GM23338 (cell line): ENCODE measurements at regions not wholly inside any gene's neighbourhood (a gene's known extent, or its start where the extent isn't known, plus 50 kb on each side); places are given as distances from the start of the nearest gene placed in this dataset.

Experiments
- ATAC-seq: fragments of 200-7000 bp; cut with Tn5 transposase; 3 replicates; pipeline ENCODE4 v1.9.1; 2020
- DNase-seq: peaks from one replicate; pipeline ENCODE4 v3.0.0-alpha.2; 2015; ENCODE audit warnings: low spot score
- H2AFZ ChIP-seq: fragments of 200-600 bp; sonication (generic); 2 replicates; pipeline ENCODE4 v1.8.0; 2016; ENCODE audit warnings: antibody characterized with exemption, mild to moderate bottlenecking, moderate library complexity
- H3F3A ChIP-seq: fragments of 200-600 bp; sonication (generic); replicated peaks from 2 replicates; pipeline ENCODE4 v1.8.0; 2017; ENCODE audit warnings: antibody characterized with exemption, mixed run types, low read depth
- H3K27ac ChIP-seq: fragments of 200-600 bp; sonication (generic); 2 replicates; pipeline ENCODE4 v1.6.1; 2016; ENCODE audit warnings: low read depth
- H3K27me3 ChIP-seq: fragments of 200-600 bp; sonication (generic); 2 replicates; pipeline ENCODE4 v1.8.0; 2016; ENCODE audit warnings: mild to moderate bottlenecking, mixed run types, moderate library complexity; ENCODE audit not compliant: insufficient read depth
- H3K36me3 ChIP-seq: fragments of 200-600 bp; sonication (generic); 2 replicates; pipeline ENCODE4 v1.8.0; 2016; ENCODE audit warnings: mild to moderate bottlenecking; ENCODE audit not compliant: insufficient read depth
- H3K4me1 ChIP-seq: fragments of 200-600 bp; sonication (generic); 2 replicates; pipeline ENCODE4 v1.8.0; 2016; ENCODE audit warnings: mild to moderate bottlenecking, moderate library complexity; ENCODE audit not compliant: insufficient read depth
- H3K4me2 ChIP-seq: fragments of 200-600 bp; sonication (generic); 2 replicates; pipeline ENCODE4 v1.7.1; 2017; ENCODE audit warnings: mixed run types
- H3K4me3 ChIP-seq: fragments of 200-600 bp; sonication (generic); 2 replicates; pipeline ENCODE4 v1.6.1; 2016; ENCODE audit warnings: mixed run types
- H3K79me2 ChIP-seq: fragments of 200-600 bp; sonication (generic); replicated peaks from 2 replicates; pipeline ENCODE4 v1.8.0; 2017; ENCODE audit warnings: mild to moderate bottlenecking; ENCODE audit not compliant: insufficient read depth
- H3K9me2 ChIP-seq: fragments of 200-600 bp; sonication (generic); 2 replicates; pipeline ENCODE4 v1.8.0; 2017; ENCODE audit not compliant: insufficient read depth
- H4K20me1 ChIP-seq: fragments of 200-600 bp; sonication (generic); replicated peaks from 2 replicates; pipeline ENCODE4 v1.8.0; 2017; ENCODE audit warnings: mild to moderate bottlenecking; ENCODE audit not compliant: insufficient read depth
- H3K27ac Mint-ChIP-seq: 2 replicates; pipeline ENCODE4 v1.8.0; 2020; ENCODE audit warnings: inconsistent platforms, mild to moderate bottlenecking, moderate library complexity, mixed read lengths
- H3K27me3 Mint-ChIP-seq: 3 replicates; pipeline ENCODE4 v1.8.0; 2022; ENCODE audit warnings: low read depth, mild to moderate bottlenecking, moderate library complexity, mixed read lengths, inconsistent platforms; ENCODE audit not compliant: insufficient read depth, poor library complexity
- H3K36me3 Mint-ChIP-seq: 3 replicates; pipeline ENCODE4 v1.8.0; 2021; ENCODE audit warnings: low read depth, mild to moderate bottlenecking, inconsistent platforms, moderate library complexity, mixed read lengths
- H3K4me1 Mint-ChIP-seq: 3 replicates; pipeline ENCODE4 v1.8.0; 2020; ENCODE audit warnings: mild to moderate bottlenecking, inconsistent platforms, mixed read lengths
- H3K4me3 Mint-ChIP-seq: 3 replicates; pipeline ENCODE4 v1.8.0; 2021; ENCODE audit warnings: moderate library complexity, mild to moderate bottlenecking, inconsistent platforms, mixed read lengths
- H3K9me3 Mint-ChIP-seq: 3 replicates; pipeline ENCODE4 v1.8.0; 2020; ENCODE audit warnings: moderate library complexity, mild to moderate bottlenecking, inconsistent platforms, mixed read lengths
- EZH2 ChIP-seq: fragments of 200-600 bp; sonication (generic); IDR thresholded peaks from one replicate; pipeline ENCODE4 v1.8.0; 2017; ENCODE audit warnings: antibody characterized with exemption, mild to moderate bottlenecking, low read depth; ENCODE audit not compliant: unreplicated experiment
- JUNB ChIP-seq: IDR thresholded peaks from one replicate; pipeline ENCODE4 v1.6.1; 2016; ENCODE audit warnings: antibody characterized with exemption; ENCODE audit not compliant: unreplicated experiment
- NANOG ChIP-seq: IDR thresholded peaks from 2 replicates; pipeline ENCODE4 v1.6.1; 2016; ENCODE audit warnings: antibody characterized with exemption, borderline replicate concordance
- POLR2AphosphoS5 ChIP-seq: IDR thresholded peaks from 2 replicates; pipeline ENCODE4 v1.6.1; 2016; ENCODE audit warnings: antibody characterized with exemption, low read depth
- ZNF114 ChIP-seq: fragments of 250-450 bp; sonication (Bioruptor Pico); IDR thresholded peaks from 2 replicates; pipeline ENCODE4 v1.5.0; 2020; ENCODE audit warnings: mild to moderate bottlenecking, moderate library complexity
- ZNF331 ChIP-seq: fragments of 250-450 bp; sonication (Bioruptor Pico); IDR thresholded peaks from 2 replicates; pipeline ENCODE4 v1.5.0; 2020; ENCODE audit warnings: low read depth, mild to moderate bottlenecking, moderate library complexity
- TF ChIP-seq, protein P1 (sequence below): fragments of 250-450 bp; sonication (Bioruptor Pico); IDR thresholded peaks from 2 replicates; pipeline ENCODE4 v1.5.0; 2020; ENCODE audit warnings: mild to moderate bottlenecking, moderate library complexity
- TF ChIP-seq, protein P2 (sequence below): IDR thresholded peaks from one replicate; pipeline ENCODE4 v1.6.1; 2018; ENCODE audit warnings: antibody characterized with exemption; ENCODE audit not compliant: unreplicated experiment
- TF ChIP-seq, protein P3 (sequence below), 2 experiments: fragments of 200-600 bp in 1 of 2; sonication (generic) in 1 of 2; conservative IDR thresholded peaks; 2 replicates each; pipeline versions ENCODE4 v1.5.1 to v1.6.1; 2016 to 2017; ENCODE audit warnings: antibody characterized with exemption in 2 of 2, low read depth in 2 of 2, mild to moderate bottlenecking in 2 of 2, moderate library complexity in 1 of 2

DNA sequence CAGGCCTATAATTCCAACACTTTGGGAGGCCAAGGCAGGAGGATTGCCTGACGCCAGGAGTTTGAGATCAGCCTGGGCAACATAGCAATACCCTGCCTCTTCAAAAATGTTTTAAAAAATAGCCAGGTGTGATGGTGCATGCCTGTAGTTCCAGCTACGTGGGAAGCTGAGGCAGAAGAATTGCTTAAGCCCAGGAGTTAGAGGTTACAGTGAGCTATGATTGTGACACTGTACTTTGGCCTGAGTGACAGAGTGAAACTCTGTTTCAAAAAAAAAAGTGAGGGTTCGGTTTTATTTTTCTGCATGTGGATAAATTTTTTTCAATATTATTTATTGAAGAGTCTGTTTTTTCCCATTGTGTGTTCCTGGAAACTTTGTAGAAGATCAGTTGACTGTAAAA is 208.1 kb downstream of the SLC4A3 start:
- no peaks in the 10 kb centered on the region for H3K4me1 ChIP-seq
- no peak overlapping the region for H3K4me2 ChIP-seq
- no peaks in the 10 kb centered on the region for H3K36me3 ChIP-seq
- H2AFZ ChIP-seq = no peak overlapping the region
- no peaks in the 10 kb centered on the region for H3K79me2 ChIP-seq
- no peaks in the 10 kb centered on the region for H3K36me3 Mint-ChIP-seq
- H3K4me3 ChIP-seq = no peak overlapping the region
- no peaks in the 10 kb centered on the region for H3F3A ChIP-seq
- H3K27me3 ChIP-seq = no peaks in the 10 kb centered on the region
- H3K27ac Mint-ChIP-seq = no peak overlapping the region
- H3K27me3 Mint-ChIP-seq = peaks cover 1% of the 10 kb centered on the region
- no peaks in the 10 kb centered on the region for H4K20me1 ChIP-seq
- H3K4me3 Mint-ChIP-seq = no peak overlapping the region
- ATAC-seq = no peak
- no peak overlapping the region for H3K27ac ChIP-seq
- no peaks in the 10 kb centered on the region for H3K9me2 ChIP-seq
- no peaks in the 10 kb centered on the region for H3K9me3 Mint-ChIP-seq
- TF ChIP-seq POLR2AphosphoS5 = no peak
- TF ChIP-seq ZNF331 (CRISPR knock-in tag) = no peak
- no peaks in the 10 kb centered on the region for H3K4me1 Mint-ChIP-seq
- no peak for DNase-seq

DNA sequence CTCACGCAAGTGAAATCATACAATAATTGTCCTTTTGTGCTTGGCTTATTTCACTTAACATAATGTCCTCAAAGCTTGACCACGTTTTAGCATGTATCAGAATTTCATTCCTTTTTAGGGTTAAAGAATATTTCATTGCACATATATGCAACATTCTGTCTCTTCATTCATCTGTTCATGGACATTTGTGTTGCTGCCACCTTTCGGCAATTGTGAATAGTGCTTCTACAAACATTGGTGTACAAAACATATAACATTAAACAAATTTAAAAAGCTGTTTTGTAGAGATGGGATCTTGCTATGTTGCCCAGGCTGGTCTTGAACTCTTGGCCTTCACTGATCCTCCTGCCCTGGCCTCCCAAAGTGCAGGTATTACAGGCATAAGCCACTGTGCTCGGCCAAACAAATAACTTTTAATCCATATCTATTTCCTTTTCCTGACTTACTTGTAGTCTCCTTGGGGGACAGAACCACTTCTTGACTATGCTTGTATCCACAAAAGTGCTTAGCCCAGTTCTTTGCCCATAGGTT is 209.3 kb downstream of the SLC4A3 start:
- Histone ChIP-seq H3K36me3 (no peaks in the 10 kb centered on the region), H3K79me2 (no peaks in the 10 kb centered on the region), H3F3A (no peaks in the 10 kb centered on the region), H4K20me1 (no peaks in the 10 kb centered on the region), H2AFZ (no peak overlapping the region), H3K27ac (no peak overlapping the region), H3K4me1 (no peaks in the 10 kb centered on the region), H3K4me2 (no peak overlapping the region), H3K27me3 (no peaks in the 10 kb centered on the region), H3K9me2 (no peaks in the 10 kb centered on the region), H3K4me3 (no peak overlapping the region)
- no peaks in the 10 kb centered on the region for H3K36me3 Mint-ChIP-seq
- no peak for DNase-seq
- H3K27ac Mint-ChIP-seq = no peak overlapping the region
- no peaks in the 10 kb centered on the region for H3K4me1 Mint-ChIP-seq
- H3K9me3 Mint-ChIP-seq = no peaks in the 10 kb centered on the region
- H3K4me3 Mint-ChIP-seq = no peak overlapping the region
- H3K27me3 Mint-ChIP-seq = peaks cover 1% of the 10 kb centered on the region
- TF ChIP-seq EZH2 (no peak), NANOG (no peak), ZNF331 (CRISPR knock-in tag) (no peak), ZNF114 (CRISPR knock-in tag) (no peak), POLR2AphosphoS5 (no peak), JUNB (no peak)
- TF ChIP-seq, protein P1, sequence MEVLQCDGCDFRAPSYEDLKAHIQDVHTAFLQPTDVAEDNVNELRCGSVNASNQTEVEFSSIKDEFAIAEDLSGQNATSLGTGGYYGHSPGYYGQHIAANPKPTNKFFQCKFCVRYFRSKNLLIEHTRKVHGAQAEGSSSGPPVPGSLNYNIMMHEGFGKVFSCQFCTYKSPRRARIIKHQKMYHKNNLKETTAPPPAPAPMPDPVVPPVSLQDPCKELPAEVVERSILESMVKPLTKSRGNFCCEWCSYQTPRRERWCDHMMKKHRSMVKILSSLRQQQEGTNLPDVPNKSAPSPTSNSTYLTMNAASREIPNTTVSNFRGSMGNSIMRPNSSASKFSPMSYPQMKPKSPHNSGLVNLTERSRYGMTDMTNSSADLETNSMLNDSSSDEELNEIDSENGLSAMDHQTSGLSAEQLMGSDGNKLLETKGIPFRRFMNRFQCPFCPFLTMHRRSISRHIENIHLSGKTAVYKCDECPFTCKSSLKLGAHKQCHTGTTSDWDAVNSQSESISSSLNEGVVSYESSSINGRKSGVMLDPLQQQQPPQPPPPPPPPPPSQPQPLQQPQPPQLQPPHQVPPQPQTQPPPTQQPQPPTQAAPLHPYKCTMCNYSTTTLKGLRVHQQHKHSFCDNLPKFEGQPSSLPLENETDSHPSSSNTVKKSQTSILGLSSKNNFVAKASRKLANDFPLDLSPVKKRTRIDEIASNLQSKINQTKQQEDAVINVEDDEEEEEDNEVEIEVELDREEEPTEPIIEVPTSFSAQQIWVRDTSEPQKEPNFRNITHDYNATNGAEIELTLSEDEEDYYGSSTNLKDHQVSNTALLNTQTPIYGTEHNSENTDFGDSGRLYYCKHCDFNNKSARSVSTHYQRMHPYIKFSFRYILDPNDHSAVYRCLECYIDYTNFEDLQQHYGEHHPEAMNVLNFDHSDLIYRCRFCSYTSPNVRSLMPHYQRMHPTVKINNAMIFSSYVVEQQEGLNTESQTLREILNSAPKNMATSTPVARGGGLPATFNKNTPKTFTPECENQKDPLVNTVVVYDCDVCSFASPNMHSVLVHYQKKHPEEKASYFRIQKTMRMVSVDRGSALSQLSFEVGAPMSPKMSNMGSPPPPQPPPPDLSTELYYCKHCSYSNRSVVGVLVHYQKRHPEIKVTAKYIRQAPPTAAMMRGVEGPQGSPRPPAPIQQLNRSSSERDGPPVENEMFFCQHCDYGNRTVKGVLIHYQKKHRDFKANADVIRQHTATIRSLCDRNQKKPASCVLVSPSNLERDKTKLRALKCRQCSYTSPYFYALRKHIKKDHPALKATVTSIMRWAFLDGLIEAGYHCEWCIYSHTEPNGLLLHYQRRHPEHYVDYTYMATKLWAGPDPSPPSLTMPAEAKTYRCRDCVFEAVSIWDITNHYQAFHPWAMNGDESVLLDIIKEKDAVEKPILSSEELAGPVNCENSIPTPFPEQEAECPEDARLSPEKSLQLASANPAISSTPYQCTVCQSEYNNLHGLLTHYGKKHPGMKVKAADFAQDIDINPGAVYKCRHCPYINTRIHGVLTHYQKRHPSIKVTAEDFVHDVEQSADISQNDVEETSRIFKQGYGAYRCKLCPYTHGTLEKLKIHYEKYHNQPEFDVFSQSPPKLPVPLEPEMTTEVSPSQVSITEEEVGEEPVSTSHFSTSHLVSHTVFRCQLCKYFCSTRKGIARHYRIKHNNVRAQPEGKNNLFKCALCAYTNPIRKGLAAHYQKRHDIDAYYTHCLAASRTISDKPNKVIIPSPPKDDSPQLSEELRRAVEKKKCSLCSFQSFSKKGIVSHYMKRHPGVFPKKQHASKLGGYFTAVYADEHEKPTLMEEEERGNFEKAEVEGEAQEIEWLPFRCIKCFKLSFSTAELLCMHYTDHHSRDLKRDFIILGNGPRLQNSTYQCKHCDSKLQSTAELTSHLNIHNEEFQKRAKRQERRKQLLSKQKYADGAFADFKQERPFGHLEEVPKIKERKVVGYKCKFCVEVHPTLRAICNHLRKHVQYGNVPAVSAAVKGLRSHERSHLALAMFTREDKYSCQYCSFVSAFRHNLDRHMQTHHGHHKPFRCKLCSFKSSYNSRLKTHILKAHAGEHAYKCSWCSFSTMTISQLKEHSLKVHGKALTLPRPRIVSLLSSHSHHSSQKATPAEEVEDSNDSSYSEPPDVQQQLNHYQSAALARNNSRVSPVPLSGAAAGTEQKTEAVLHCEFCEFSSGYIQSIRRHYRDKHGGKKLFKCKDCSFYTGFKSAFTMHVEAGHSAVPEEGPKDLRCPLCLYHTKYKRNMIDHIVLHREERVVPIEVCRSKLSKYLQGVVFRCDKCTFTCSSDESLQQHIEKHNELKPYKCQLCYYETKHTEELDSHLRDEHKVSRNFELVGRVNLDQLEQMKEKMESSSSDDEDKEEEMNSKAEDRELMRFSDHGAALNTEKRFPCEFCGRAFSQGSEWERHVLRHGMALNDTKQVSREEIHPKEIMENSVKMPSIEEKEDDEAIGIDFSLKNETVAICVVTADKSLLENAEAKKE (CRISPR knock-in tag) = no peak
- TF ChIP-seq, protein P2, sequence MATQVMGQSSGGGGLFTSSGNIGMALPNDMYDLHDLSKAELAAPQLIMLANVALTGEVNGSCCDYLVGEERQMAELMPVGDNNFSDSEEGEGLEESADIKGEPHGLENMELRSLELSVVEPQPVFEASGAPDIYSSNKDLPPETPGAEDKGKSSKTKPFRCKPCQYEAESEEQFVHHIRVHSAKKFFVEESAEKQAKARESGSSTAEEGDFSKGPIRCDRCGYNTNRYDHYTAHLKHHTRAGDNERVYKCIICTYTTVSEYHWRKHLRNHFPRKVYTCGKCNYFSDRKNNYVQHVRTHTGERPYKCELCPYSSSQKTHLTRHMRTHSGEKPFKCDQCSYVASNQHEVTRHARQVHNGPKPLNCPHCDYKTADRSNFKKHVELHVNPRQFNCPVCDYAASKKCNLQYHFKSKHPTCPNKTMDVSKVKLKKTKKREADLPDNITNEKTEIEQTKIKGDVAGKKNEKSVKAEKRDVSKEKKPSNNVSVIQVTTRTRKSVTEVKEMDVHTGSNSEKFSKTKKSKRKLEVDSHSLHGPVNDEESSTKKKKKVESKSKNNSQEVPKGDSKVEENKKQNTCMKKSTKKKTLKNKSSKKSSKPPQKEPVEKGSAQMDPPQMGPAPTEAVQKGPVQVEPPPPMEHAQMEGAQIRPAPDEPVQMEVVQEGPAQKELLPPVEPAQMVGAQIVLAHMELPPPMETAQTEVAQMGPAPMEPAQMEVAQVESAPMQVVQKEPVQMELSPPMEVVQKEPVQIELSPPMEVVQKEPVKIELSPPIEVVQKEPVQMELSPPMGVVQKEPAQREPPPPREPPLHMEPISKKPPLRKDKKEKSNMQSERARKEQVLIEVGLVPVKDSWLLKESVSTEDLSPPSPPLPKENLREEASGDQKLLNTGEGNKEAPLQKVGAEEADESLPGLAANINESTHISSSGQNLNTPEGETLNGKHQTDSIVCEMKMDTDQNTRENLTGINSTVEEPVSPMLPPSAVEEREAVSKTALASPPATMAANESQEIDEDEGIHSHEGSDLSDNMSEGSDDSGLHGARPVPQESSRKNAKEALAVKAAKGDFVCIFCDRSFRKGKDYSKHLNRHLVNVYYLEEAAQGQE = no peak
- TF ChIP-seq, protein P3, sequence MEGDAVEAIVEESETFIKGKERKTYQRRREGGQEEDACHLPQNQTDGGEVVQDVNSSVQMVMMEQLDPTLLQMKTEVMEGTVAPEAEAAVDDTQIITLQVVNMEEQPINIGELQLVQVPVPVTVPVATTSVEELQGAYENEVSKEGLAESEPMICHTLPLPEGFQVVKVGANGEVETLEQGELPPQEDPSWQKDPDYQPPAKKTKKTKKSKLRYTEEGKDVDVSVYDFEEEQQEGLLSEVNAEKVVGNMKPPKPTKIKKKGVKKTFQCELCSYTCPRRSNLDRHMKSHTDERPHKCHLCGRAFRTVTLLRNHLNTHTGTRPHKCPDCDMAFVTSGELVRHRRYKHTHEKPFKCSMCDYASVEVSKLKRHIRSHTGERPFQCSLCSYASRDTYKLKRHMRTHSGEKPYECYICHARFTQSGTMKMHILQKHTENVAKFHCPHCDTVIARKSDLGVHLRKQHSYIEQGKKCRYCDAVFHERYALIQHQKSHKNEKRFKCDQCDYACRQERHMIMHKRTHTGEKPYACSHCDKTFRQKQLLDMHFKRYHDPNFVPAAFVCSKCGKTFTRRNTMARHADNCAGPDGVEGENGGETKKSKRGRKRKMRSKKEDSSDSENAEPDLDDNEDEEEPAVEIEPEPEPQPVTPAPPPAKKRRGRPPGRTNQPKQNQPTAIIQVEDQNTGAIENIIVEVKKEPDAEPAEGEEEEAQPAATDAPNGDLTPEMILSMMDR (conservative IDR thresholded peaks at IDR 0.05; ENCODE audit: low read depth in 2 of 2) = peak; percentile 26 to 33; a peak in 3 of 4 replicates
- ATAC-seq = no peak
